ENCODE measurements at regions not wholly inside any gene's neighbourhood (a gene's known extent, or its start where the extent isn't known, plus 50 kb on each side); places are given as distances from the start of the nearest gene placed in this dataset.

GRCh38 chr4:90057091-90057490 is 70.1 kb upstream of the CCSER1 start:
- Mint-ChIP-seq H3K4me3 (no peak overlapping the region), H3K9me3 (no peaks in the 10 kb centered on the region), H3K36me3 (no peaks in the 10 kb centered on the region), H3K27me3 (ENCODE audit: low read depth) (no peaks in the 10 kb centered on the region), H3K4me1 (peaks cover 26% of the 10 kb centered on the region), H3K27ac (no peak overlapping the region)
- ATAC-seq (no peak), DNase-seq (ENCODE audit: low spot score) (no peak)
- TF ChIP-seq PREB (CRISPR knock-in tag; IDR thresholded peaks at IDR 0.05; ENCODE audit: borderline replicate concordance) (no peak), ZNF416 (CRISPR knock-in tag; IDR thresholded peaks at IDR 0.05) (no peak), MLX (CRISPR knock-in tag; IDR thresholded peaks at IDR 0.05) (no peak), ZNF263 (CRISPR knock-in tag; IDR thresholded peaks at IDR 0.05; ENCODE audit: low read depth) (no peak), ESRRA (CRISPR knock-in tag; IDR thresholded peaks at IDR 0.05; ENCODE audit: borderline replicate concordance) (no peak), ZNF121 (CRISPR knock-in tag; IDR thresholded peaks at IDR 0.05) (no peak)
- CTCF ChIA-PET: interaction anchor here (0.6 kb wide), 1 partner anchor 376 kb away, joined by 4 read pairs; no protein-coding TSS in a partner anchor
- POLR2A ChIA-PET: no interaction called here

- Mint-ChIP-seq H3K4me3 (no peak overlapping the region), H3K27ac (no peak overlapping the region), H3K9me3 (no peaks in the 10 kb centered on the region), H3K4me1 (peaks cover 24% of the 10 kb centered on the region), H3K27me3 (ENCODE audit: low read depth) (no peaks in the 10 kb centered on the region), H3K36me3 (no peaks in the 10 kb centered on the region)
- CTCF ChIA-PET: no interaction called here
- DNase-seq (ENCODE audit: low spot score) (no peak), ATAC-seq (peak; percentile 80)
- POLR2A ChIA-PET: no interaction called here
- TF ChIP-seq ZNF317 (CRISPR knock-in tag; IDR thresholded peaks at IDR 0.05; ENCODE audit: borderline replicate concordance, low read depth) (no peak), USF1 (CRISPR knock-in tag; IDR thresholded peaks at IDR 0.05) (no peak), E2F4 (CRISPR knock-in tag; IDR thresholded peaks at IDR 0.05; ENCODE audit: borderline replicate concordance, low read depth) (no peak), TEAD4 (CRISPR knock-in tag; IDR thresholded peaks at IDR 0.05) (no peak), EMX1 (CRISPR knock-in tag; IDR thresholded peaks at IDR 0.05) (no peak), GTF2I (CRISPR knock-in tag; conservative IDR thresholded peaks at IDR 0.05) (no peak)
These were observed 67.2 kb upstream of the CCSER1 start for GRCh38 chr4:90060039-90060438.

GRCh38 chr4:90061881-90062280 is 65.3 kb upstream of the CCSER1 start:
- ChIA-PET CTCF (no interaction called here), POLR2A (no interaction called here)
- H3K4me1 Mint-ChIP-seq: peaks cover 24% of the 10 kb centered on the region
- H3K27ac Mint-ChIP-seq: no peak overlapping the region
- TF ChIP-seq USF2 (CRISPR knock-in tag; IDR thresholded peaks at IDR 0.05) (no peak), E2F4 (CRISPR knock-in tag; IDR thresholded peaks at IDR 0.05; ENCODE audit: borderline replicate concordance, low read depth) (no peak), ZNF532 (CRISPR knock-in tag; IDR thresholded peaks at IDR 0.05; ENCODE audit: borderline replicate concordance) (no peak), ATF3 (CRISPR knock-in tag; conservative IDR thresholded peaks at IDR 0.05) (no peak), NFE2L1 (CRISPR knock-in tag; IDR thresholded peaks at IDR 0.05) (no peak)
- no peaks in the 10 kb centered on the region for H3K9me3 Mint-ChIP-seq
- DNase-seq (ENCODE audit: low spot score) (no peak), ATAC-seq (no peak)
- no peaks in the 10 kb centered on the region for H3K27me3 Mint-ChIP-seq (ENCODE audit: low read depth)
- no peak overlapping the region for H3K4me3 Mint-ChIP-seq
- no peaks in the 10 kb centered on the region for H3K36me3 Mint-ChIP-seq
